ENCODE measurements at regions not wholly inside any gene's neighbourhood (a gene's known extent, or its start where the extent isn't known, plus 50 kb on each side); places are given as distances from the start of the nearest gene placed in this dataset.
"Not testable (repeated sequence)": the region's sequence is repeated elsewhere in the genome, so short reads cannot be mapped to it uniquely, and the experiment has no call there.

- not testable (repeated sequence) for TF ChIP-seq EP300, CTCF (IDR thresholded peaks at IDR 0.05)
Observed at GRCh38 chr3:3646103-3646844, 153.0 kb upstream of the LRRN1 start.
